ENCODE measurements at regions not wholly inside any gene's neighbourhood (a gene's known extent, or its start where the extent isn't known, plus 50 kb on each side); places are given as distances from the start of the nearest gene placed in this dataset.

DNA sequence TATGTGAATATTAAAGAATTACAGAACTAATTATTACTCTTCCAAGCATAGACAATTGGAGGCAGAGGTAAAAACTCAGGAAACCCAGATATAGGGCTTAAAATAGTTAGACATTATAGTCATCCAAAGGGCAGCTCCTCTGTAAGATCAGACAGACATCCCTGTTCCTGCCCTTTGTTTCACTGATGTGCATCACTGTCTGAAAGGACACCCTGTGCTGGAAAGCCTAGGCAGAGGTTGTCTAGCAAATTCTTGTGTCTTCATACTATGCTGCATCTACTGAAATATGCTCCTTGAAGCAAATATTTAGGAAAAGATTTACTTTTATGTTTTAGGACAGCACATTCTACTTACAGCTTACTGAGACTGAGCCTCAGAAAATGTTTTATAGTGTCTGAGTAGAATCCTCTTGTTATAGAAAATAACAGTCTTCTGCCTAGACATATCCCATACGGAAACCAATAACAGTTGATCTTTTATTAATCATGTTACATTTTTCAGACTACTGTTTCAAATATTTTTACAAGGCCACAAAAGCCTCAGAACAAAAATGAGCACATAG, 977.3 kb upstream of the CDH2 start:
- Histone ChIP-seq H3K4me3 (replicated peaks; ENCODE audit: insufficient read depth, low read length) (no peak overlapping the region), H3K27me3 (ENCODE audit: insufficient read depth, poor library complexity, severe bottlenecking) (no peaks in the 10 kb centered on the region), H3K27ac (replicated peaks) (no peak overlapping the region)
- TF ChIP-seq, protein P1, sequence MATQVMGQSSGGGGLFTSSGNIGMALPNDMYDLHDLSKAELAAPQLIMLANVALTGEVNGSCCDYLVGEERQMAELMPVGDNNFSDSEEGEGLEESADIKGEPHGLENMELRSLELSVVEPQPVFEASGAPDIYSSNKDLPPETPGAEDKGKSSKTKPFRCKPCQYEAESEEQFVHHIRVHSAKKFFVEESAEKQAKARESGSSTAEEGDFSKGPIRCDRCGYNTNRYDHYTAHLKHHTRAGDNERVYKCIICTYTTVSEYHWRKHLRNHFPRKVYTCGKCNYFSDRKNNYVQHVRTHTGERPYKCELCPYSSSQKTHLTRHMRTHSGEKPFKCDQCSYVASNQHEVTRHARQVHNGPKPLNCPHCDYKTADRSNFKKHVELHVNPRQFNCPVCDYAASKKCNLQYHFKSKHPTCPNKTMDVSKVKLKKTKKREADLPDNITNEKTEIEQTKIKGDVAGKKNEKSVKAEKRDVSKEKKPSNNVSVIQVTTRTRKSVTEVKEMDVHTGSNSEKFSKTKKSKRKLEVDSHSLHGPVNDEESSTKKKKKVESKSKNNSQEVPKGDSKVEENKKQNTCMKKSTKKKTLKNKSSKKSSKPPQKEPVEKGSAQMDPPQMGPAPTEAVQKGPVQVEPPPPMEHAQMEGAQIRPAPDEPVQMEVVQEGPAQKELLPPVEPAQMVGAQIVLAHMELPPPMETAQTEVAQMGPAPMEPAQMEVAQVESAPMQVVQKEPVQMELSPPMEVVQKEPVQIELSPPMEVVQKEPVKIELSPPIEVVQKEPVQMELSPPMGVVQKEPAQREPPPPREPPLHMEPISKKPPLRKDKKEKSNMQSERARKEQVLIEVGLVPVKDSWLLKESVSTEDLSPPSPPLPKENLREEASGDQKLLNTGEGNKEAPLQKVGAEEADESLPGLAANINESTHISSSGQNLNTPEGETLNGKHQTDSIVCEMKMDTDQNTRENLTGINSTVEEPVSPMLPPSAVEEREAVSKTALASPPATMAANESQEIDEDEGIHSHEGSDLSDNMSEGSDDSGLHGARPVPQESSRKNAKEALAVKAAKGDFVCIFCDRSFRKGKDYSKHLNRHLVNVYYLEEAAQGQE (IDR thresholded peaks at IDR 0.05; ENCODE audit: insufficient replicate concordance, low read depth), result no peak
- TF ChIP-seq POLR2AphosphoS5 (IDR thresholded peaks at IDR 0.05; ENCODE audit: low read depth), result no peak
- TF ChIP-seq SPI1 (IDR thresholded peaks at IDR 0.05; ENCODE audit: borderline replicate concordance, low read depth), result no peak
- TF ChIP-seq, protein P2, sequence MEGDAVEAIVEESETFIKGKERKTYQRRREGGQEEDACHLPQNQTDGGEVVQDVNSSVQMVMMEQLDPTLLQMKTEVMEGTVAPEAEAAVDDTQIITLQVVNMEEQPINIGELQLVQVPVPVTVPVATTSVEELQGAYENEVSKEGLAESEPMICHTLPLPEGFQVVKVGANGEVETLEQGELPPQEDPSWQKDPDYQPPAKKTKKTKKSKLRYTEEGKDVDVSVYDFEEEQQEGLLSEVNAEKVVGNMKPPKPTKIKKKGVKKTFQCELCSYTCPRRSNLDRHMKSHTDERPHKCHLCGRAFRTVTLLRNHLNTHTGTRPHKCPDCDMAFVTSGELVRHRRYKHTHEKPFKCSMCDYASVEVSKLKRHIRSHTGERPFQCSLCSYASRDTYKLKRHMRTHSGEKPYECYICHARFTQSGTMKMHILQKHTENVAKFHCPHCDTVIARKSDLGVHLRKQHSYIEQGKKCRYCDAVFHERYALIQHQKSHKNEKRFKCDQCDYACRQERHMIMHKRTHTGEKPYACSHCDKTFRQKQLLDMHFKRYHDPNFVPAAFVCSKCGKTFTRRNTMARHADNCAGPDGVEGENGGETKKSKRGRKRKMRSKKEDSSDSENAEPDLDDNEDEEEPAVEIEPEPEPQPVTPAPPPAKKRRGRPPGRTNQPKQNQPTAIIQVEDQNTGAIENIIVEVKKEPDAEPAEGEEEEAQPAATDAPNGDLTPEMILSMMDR (IDR thresholded peaks at IDR 0.05; ENCODE audit: insufficient read depth, low read length), result no peak
- DNase-seq (ENCODE audit: low read depth in 1 of 2, low spot score in 1 of 2), result no peak

DNA sequence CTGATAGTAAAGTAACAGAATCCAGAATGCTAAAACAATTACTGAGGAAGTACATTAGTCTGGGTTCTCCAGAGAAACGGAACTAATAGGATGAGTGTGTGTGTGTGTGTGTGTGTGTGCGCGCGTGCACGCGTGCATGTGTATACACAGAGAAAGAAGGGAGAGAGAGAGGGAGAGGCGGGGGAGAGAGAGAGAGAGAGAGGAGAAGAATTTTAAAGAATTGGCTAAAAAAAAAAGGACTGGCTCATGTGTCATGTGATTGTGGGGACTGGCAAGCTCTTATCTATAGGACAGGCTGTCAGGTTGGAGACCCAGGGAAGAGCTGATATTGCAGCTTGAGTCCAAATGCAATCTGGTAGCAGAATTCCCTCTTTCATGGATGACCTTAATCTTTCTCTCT, 976.2 kb upstream of the CDH2 start:
- TF ChIP-seq, protein P1 (IDR thresholded peaks at IDR 0.05; ENCODE audit: insufficient replicate concordance, low read depth), result no peak
- TF ChIP-seq POLR2AphosphoS5 (IDR thresholded peaks at IDR 0.05; ENCODE audit: low read depth) (no peak), SPI1 (IDR thresholded peaks at IDR 0.05; ENCODE audit: borderline replicate concordance, low read depth) (no peak; the same call in 1 of the 2 replicates), GABPA (IDR thresholded peaks at IDR 0.05; ENCODE audit: low read depth) (no peak)
- TF ChIP-seq, protein P2 (IDR thresholded peaks at IDR 0.05; ENCODE audit: insufficient read depth, low read length), result no peak
- Histone ChIP-seq H3K27ac (replicated peaks) (no peak overlapping the region), H3K4me3 (replicated peaks; ENCODE audit: insufficient read depth, low read length) (no peak overlapping the region), H3K27me3 (ENCODE audit: insufficient read depth, poor library complexity, severe bottlenecking) (no peaks in the 10 kb centered on the region)
- DNase-seq (ENCODE audit: low read depth in 1 of 2, low spot score in 1 of 2), result peak in 1 of 2 experiments; percentile 32

DNA sequence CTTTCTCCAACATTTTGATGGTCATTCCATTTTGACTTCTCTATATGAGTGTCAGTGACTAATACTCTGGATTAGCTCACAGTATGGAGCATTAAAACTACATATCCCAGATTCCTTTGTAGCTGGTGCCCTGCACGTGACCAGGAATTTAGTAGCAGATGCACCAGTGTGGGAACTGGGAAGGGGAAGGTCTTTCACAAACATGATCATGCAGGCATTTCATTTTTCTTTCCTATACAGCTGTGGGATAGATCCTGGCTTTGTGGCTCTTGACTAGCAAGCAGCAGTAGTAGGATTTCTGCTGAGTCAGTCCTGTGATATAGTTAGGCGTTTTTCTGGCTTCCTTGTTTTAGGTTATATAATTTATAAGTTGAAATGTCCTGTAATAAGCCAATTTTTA, 971.0 kb upstream of the CDH2 start:
- peak in 1 of 2 experiments; percentile 18 for DNase-seq (ENCODE audit: low read depth in 1 of 2, low spot score in 1 of 2)
- Histone ChIP-seq H3K4me3 (replicated peaks; ENCODE audit: insufficient read depth, low read length) (no peak overlapping the region), H3K27me3 (ENCODE audit: insufficient read depth, poor library complexity, severe bottlenecking) (no peaks in the 10 kb centered on the region), H3K27ac (replicated peaks) (no peak overlapping the region)
- TF ChIP-seq GABPA (IDR thresholded peaks at IDR 0.05; ENCODE audit: low read depth), result no peak
- TF ChIP-seq, protein P1 (IDR thresholded peaks at IDR 0.05; ENCODE audit: insufficient replicate concordance, low read depth), result no peak
- TF ChIP-seq, protein P2 (IDR thresholded peaks at IDR 0.05; ENCODE audit: insufficient read depth, low read length), result no peak
- no peak for TF ChIP-seq SPI1 (IDR thresholded peaks at IDR 0.05; ENCODE audit: borderline replicate concordance, low read depth)
- no peak for TF ChIP-seq POLR2AphosphoS5 (IDR thresholded peaks at IDR 0.05; ENCODE audit: low read depth)
